GM04504 (cell line): ENCODE measurements at regions not wholly inside any gene's neighbourhood (a gene's known extent, or its start where the extent isn't known, plus 50 kb on each side); places are given as distances from the start of the nearest gene placed in this dataset.

Experiments
- DNase-seq: peaks from one replicate; pipeline ENCODE4 v3.0.0-alpha.2; 2012; ENCODE audit warnings: low read depth

DNA sequence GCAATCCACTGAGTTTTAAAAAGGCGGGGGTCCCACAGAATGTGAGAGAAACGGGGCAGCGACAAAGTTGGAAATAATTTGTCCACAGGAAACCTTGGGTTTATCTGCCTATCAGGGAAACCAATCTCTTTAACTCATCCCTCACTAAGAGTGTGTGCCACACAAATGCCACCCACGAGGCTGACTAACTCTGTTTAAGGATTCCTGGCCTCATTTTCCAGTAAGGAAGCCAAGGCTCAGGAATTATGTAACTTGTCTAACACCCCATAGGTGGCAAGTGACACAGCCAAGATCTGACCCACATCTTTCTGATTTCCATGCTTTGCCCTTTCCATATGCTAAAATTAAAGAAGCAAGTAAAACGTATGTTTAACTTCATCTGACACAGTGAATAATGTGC, 263.2 kb downstream of the CNTN3 start:
- DNase-seq: no peak

DNA sequence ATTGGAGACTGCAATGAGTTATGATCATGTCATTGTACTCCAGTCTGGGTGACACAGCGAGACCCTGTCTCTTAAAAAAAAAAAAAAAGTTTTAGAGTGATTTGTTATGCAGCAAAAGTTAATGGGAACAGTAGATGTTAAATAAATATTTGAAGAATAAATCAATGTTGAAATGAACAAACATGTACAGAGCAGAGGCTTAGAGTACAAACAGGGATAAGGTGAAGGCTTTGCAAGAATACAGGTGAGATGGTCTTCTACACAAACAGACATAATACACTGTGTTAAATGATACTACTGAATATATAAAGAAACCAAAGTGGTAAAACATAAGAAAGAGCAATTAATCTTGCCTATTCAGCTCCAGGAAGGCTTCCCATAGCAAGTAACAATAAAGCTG, 265.4 kb downstream of the CNTN3 start:
- no peak for DNase-seq

DNA sequence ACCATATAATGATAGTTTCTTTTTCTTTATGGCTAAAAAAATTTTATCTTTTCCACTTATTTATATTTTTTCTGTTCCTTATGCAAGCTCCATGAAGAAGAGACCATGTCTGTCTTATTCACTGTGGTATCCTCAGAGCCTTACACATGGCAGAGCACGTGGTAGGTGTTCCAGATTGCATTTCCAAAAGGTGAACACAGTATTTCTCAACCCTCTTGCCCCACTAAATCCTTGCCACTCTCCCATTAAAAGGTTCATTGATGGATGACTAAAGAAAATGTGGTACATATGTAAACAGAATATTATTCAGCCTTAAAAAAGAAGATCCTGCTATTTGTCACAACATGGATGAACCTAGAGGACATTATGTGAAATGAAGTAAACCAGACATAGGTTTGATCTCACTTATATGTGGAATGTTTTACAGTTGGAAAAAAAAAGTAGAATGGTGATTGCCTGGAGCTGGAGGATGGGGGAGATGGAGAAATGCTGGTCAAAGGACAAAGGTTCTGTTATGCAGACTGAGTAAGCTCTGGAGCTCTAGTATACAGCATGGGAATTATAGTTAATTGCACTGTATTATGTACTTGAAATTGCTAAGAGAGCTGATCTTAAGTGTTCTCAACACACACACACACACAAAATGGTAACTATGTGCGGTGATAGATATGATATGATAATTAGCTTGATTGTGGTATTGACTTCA, 266.7 kb downstream of the CNTN3 start:
- DNase-seq: no peak

DNA sequence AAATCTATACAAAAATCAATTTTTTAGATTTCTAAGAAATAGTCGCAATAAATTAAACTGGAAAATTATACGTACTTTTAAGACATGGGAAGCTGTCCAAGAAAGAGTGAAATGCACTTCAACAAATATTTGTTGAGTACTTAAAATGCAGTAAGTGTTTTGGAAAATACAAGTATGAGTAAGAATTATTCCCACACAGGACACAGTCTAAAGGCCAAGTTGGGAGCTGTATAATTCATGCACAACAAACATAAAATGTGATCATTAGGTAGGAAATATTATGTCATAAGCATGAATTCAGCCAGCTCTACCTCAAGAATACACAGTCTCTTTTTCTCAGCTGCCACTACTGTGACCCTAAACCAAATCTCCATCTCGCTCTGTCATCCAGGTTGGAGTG, 267.6 kb downstream of the CNTN3 start:
- DNase-seq: no peak

DNA sequence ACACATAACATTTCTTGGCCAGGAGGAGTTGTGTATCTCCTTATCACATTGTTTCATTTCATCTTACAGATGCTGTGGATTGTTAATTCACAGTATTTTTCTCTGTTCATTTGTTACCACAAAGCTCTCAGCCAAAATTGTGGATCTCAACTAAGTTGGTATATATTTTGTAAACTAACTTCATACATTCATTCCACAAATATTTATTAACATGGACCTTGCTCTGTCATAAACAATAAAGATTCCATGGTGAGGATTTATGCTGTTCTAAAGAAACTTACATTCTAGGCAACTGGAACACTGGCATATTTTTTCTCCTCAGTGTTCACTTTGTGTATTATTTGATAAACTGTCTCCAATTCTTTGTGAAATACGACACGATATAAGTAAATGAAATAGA, 268.8 kb downstream of the CNTN3 start:
- DNase-seq: no peak

DNA sequence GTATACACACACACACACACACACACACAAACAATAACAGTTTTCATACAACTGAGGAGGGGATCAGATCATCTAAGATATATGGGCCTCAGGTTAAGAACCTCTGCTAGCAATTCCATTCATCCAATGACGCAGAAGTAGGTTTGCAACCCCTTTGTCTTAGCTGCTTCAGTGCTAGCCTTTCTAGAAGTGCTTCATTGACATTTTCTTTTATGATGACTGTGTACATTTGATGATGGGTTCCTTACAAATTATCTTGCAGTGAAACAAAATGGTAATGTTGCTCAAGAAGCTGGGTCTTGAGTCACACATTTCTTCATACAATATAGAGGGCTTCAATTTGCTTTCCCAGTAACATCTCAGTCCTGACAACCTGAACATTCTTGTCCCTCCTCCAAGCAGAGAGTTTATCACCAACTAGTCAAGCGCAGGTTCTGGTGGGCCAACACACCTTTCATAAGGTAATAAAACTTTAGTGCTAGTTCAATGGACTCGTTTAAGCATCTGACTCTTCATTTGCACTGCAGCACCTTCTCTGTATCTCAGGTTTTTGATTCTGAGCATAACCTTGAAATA, 269.5 kb downstream of the CNTN3 start:
- no peak for DNase-seq

DNA sequence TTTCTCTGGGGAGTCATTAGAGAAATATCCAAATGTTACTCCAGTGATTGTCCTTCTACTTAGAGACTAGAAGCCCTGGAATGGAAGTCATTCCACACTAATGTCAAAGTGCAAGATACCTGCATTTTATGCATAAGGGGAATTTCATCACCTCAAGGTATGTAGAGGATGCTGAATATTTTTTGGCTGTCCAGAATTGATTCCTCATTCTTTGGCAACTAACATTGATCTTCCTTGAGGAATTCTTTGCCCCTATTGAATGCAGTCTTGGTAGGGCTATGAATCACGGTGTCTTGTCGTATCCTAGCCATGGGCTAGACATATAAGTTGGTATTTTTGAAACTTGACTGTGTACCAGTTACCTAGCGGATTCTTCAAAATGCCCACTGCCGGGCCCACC, 271.1 kb downstream of the CNTN3 start:
- DNase-seq: no peak

DNA sequence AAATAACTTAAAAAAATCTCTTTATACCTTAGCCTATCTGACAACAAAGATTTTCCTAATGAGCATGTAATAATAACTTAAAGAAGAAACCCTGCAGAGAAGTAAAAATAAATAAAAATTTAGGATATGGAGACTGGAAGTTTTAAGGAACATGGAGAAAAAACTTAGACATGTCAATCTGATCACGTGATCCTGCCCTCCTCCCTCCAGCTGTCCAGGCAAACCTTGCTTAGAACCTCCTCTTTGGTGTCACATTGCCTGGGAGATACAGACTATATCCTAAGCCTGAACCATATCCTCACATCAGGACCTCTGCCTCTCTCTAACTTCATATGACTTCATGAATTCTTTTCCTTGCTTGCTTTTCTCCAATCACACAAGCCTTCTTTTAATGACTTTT, 275.5 kb downstream of the CNTN3 start:
- no peak for DNase-seq

DNA sequence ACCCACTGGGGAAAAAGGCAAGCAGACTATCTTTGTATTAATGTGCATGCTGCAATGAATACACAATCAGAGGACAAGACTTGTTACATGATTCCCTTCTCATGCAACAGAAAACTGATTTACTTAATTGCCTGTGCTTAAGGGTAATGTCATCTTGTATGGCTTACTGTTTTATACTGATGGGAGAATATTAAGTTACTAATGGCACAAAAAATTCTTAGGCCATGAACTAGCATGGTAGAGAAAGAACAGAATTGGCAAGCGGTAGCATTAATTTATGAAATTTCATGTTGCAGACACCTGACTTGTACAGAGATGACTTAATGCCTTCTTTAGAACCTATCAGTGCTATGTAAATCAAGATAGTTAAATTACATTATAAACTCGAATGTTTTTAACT, 282.3 kb downstream of the CNTN3 start:
- no peak for DNase-seq

DNA sequence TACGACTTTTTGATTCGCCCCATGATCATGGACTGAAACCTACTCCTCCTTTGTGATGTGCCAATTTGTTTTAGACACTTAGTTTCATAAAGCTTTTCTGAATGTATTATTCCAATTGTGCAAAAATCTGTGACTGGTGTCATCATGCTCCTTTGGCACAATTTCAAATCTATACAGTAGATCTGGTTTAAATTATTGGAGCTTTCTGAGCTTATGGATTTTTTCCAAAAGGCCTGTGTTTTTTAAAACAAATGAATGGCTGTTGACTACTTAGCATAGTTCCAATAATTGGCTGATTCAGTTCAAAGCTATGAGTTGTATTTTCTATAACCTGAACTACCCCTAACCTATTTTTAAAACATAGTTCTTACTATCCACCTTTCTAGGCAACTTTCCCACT, 282.7 kb downstream of the CNTN3 start:
- DNase-seq: no peak

DNA sequence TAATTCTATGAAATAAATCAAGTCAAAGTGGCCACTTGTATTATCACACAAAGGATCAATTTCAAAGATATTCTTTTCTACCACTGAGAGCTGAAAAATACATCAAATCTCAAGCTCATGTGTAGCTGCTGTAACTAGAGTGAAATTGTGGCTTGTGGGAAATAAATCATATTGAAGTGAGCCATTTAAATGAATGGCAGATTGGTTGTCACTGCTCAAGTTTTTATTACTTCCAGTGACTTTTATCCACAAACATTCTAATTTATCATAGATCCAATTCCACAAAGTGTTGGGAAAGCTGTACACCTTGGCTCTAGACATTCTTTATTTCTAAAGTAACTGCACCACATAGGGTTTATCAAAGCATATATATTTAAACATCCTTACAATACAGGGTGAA, 285.4 kb downstream of the CNTN3 start:
- DNase-seq: no peak

DNA sequence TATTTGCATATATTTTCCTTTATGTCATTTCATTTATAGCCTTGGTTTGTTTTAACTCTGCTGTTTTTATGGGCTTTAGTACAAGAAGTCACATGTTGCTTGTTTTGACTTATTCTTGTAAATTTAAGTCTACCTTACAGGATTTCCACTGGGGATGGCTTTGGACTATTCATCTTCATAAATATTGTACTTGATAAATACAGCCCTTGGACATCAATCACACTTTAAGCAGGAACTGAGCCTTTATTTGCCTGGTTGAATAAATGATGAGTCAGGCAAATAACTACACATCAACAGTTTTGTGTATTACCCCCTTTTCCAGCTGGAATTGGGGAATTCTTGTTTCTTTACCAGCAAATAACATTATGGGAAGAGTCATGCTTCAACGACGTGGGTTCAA, 286.0 kb downstream of the CNTN3 start:
- DNase-seq: no peak

DNA sequence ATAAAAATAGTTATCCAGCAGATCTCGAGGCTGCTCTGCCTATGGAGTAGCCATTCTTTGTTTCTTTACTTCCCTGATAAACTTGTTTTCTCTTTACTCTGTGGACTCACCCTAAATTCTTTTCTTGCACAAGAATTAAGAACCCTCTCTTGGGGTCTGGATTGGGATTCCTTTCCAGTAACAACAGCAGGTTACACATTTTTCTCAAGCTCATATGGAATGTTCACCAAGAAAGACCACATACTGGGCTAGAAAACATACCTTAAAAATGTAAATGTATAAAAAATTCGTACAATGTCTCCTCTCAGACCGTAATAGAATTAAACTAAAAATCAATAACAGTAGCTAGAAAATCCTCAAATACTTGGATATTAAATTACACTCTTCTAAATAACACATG, 299.2 kb downstream of the CNTN3 start:
- no peak for DNase-seq

DNA sequence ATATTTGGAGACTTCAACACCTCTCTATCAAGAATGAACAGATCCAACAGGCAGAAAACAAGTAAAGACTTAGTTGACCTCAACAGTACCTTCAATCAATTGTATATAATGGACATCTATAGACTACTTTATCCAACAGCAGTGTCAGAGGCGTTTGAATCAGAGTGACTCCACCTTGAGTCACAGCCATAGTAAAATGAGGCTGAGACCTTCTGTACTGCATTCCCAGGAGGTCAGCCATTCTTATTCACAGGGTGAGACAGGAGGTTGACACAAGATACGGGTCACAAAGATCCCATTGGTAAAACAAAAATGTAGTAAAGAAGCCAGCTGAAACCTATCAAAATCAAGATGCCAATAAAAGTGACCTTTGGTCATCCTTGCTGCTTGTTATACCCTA, 299.8 kb downstream of the CNTN3 start:
- no peak for DNase-seq

DNA sequence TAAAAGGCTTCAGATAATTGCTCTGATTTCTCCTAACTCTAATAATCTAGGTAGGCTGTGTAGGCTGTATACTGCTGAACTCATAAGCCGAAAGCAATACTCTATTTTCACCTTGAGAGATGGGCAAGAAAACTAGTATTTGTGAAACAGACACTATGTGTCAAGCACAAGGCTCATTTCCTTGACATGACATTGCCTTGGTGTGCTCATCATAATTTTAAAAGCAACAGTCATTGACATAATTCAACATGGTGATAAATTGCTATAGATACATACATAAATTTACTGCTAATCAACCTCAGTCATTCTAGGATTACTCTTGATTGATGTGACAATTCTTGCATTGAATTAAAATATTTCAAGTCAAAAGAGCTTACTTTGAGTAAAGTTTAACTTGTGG, 304.7 kb downstream of the CNTN3 start:
- no peak for DNase-seq

DNA sequence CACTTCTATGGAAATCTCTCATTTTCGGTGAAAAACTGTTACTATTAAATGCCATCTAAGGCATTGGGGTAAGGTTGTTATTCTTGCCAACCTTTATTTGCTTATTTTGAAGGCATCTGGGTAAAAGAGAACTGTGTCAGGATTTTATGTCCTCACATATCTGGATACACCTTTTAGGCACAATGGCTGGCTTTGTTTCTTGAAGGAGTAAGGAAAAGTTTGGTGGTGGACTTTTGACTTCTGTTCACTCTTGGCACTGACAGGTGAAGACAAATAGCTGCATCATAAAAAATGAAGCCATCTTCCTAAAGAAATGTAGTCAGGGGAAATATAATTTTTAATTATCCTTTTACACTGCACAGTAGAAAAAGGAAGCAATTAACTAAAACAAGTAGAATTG, 310.0 kb downstream of the CNTN3 start:
- DNase-seq: no peak

DNA sequence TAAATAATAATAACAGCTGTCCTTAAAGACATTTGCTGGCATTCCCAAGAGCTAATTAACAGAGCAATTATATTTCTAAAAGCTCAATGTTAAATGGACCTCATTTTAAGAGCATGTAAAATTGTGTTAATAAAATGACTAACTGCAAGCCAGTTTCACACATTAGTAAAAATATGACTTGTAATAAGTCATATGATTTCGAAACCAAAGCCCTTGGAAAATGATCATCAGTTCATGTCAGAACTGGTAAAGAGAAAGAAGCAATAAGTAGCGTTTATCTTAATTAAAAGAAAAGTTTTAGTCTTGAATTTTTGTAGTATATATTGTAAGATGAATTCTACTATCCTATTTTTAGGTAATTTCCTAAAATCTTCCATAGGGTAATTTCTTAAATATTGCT, 310.7 kb downstream of the CNTN3 start:
- DNase-seq: no peak

DNA sequence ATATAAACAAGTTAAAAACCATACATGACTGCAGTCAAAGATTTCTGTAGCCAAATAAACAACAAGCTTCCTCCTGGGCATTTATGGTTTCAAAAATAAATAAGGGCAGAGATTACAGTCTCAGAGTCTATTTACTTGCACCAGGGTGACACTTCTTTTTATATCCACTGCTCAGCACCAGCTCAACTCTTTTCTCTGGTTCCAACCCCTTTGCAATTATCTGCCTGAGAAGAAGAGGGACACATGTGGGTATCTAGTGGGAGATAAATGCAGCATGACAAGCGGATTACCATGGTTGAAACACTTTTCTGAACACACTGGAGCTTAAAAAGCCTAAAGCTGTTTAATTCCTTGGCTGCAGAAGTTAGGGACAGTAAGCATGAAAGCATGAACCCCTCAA, 311.5 kb downstream of the CNTN3 start:
- DNase-seq: no peak

DNA sequence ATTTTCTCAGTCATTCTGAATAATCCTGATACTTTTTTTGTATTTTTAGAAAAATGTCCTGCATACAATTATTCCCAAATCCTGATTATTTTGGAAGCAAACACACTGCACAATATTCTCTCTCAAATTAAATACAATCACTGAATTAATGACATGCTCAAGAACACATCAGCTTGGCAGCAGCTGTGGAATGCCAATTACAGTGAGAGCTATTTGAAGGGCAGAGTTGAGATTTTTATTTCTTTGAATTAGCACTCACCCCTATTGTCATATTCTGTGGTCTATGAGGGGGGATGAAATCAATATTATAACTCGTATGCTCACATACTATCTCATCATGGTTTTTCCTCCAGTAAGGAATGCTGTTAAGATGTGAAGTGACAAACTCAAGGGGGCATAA, 312.2 kb downstream of the CNTN3 start:
- no peak for DNase-seq

DNA sequence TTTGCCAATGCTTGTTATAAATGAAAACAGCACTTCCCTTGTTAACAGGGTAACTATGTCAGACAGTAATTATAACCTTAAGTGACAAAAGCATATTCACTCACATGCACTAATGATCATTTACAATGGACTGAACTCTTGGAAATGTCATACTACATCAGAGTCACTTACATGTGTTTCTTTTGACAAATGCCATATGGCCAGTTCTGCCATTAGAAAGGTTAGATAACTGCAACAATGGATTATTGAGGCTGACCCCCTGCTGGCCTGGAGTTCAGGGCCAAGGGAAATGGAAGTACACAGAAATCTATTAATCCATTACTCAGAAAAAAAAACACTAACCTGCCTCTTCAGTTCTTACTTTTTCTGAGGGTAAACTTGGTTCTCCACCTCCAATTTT, 313.4 kb downstream of the CNTN3 start:
- DNase-seq: no peak

DNA sequence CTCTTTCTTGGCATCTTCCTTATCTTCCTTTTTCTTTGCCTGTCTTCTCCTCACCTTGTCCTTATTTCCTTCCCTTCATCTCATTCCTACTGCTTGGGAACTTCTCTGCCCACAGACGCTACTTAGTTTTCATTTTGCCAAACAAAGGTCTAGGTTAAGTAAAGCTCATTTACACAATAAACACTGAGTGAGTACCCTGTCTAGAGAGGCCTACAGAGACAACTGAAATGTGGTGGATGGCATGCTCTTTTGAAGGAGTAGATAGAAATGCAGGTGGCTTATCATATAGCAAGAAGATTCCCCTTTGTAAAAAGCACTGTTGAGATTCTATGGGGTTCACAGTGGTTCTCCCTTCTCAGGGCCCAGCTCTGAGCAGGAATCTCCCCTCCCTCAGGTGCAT, 319.0 kb downstream of the CNTN3 start:
- no peak for DNase-seq

DNA sequence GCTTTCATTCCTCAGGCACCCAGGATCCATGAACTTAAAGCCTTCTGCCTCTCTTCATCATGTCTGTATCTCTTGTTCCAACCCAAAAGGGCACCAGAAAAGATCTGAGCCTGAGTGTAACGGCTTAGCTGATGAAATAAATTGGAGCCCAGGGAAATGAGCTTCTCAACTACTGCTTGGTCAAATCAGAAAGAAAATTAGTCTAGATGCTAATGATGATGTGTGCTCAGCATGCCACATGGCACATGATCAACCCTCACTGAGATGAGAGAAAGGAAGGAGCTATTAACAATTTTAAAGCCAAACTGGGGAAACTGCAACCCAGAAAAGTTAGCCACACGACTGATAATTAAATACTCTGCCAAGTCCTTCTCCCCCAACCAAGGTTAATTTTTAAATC, 325.7 kb downstream of the CNTN3 start:
- DNase-seq: no peak

DNA sequence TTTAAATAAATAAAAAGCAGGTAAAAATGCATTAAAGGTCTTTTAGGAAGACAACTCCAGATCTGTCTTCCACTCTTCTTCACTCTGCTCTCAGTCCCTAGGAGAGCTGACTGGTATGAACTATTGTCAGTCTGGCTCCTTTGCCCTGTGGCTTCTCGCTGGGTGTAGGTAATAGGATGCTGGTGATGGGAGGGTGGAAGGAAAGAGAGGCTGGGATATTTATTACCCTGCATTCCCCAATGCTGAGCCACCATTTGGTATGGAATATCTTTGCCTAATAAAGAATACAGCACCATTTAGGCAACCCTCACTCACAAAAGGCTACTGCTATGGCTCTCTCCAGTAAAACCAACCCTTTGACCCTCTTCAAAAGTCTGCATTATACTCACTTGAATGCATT, 326.9 kb downstream of the CNTN3 start:
- peak; percentile 7 for DNase-seq

DNA sequence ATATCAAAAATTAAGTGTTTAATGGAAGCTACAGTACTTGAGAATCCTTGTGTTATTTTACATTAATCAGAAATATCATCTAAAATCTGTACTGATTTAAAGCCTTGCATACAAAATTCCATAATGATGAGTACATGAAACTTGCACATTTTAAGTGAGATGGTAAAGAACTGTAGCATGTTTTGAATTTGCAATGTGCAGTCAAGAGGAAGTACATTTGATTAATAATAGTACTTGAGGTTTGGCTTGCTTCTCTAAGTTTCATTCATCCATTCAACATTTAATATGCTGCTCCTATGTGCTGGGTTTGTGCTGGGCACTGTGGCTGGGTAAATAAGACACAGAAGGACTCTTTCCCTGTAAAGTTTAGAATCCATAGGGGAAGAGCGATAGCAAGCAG, 332.3 kb downstream of the CNTN3 start:
- DNase-seq: no peak

DNA sequence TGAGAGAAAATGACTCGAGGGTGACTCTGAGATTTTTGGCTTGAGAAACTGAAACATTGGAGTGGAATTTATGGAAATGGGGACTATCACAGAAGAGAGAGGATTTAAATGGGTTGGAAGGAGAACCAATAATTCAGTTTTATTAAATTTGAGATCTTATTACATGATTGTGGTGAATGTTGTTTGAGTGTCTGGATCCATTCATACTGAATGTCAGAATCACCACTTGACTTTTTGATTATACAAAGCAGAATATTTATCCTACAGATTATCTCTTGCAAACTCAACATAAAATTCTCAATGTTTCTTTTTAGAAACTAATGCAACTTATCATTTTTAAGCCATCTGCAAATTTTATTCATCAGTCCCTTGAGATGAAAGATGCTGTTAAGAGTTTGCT, 332.8 kb downstream of the CNTN3 start:
- no peak for DNase-seq
